Gastroesophageal sphincter (tissue), 4 donors: ENCODE measurements at regions not wholly inside any gene's neighbourhood (a gene's known extent, or its start where the extent isn't known, plus 50 kb on each side); places are given as distances from the start of the nearest gene placed in this dataset.
"Not testable (repeated sequence)": the region's sequence is repeated elsewhere in the genome, so short reads cannot be mapped to it uniquely, and the experiment has no call there.

ENCODE experiments used
- ATAC-seq: fragments of 150-250 bp; one replicate; pipeline ENCODE4 v1.9.1; 2016; ENCODE audit warnings: mild to moderate bottlenecking, moderate library complexity
- H3K27ac ChIP-seq, 4 donors: fragments of 200-600 bp; sonication (generic) in 3 of 4; 1 replicate in 3 of 4; 2 replicates in 1 of 4; pipeline ENCODE4 v1.5.1; 2016 to 2019
- H3K27me3 ChIP-seq: fragments of 200-600 bp; sonication (generic); one replicate; pipeline ENCODE4 v1.5.1; 2019
- H3K36me3 ChIP-seq, 2 donors: fragments of 200-600 bp; sonication (generic); one replicate each; pipeline ENCODE4 v1.5.1; 2019; ENCODE audit warnings: control low read depth in 1 of 2
- H3K4me1 ChIP-seq, 3 donors: fragments of 200-600 bp; sonication (generic); 1 replicate in 2 of 3; 2 replicates in 1 of 3; pipeline ENCODE4 v1.5.1; 2016 to 2019; ENCODE audit warnings: control low read depth in 2 of 3
- H3K4me3 ChIP-seq, 2 donors: fragments of 200-600 bp; sonication (generic); one replicate each; pipeline ENCODE4 v1.5.1; 2019; ENCODE audit warnings: mild to moderate bottlenecking in 1 of 2, moderate library complexity in 1 of 2
- H3K9me3 ChIP-seq, 3 donors: fragments of 200-600 bp; sonication (generic); one replicate each; pipeline ENCODE4 v1.5.1; 2017 to 2019; ENCODE audit warnings: control low read depth in 2 of 3
- CTCF ChIP-seq, 4 experiments: fragments of 200-600 bp in 2 of 4; fragments of 450-650 bp in 2 of 4; sonication (generic) in 1 of 4; IDR thresholded peaks; one replicate each; pipeline ENCODE4 v1.5.1; 2017 to 2019; ENCODE audit warnings: antibody characterized with exemption in 4 of 4, mild to moderate bottlenecking in 2 of 4, moderate library complexity in 2 of 4
- EP300 ChIP-seq: sonication (generic); formaldehyde crosslinking; IDR thresholded peaks from one replicate; pipeline ENCODE4 v1.6.1; 2017; ENCODE audit warnings: antibody characterized with exemption, mild to moderate bottlenecking
- POLR2A ChIP-seq, 2 donors: fragments of 450-650 bp; IDR thresholded peaks; one replicate each; pipeline ENCODE4 v1.6.1; 2017; ENCODE audit warnings: antibody characterized with exemption in 2 of 2, mild to moderate bottlenecking in 2 of 2, moderate library complexity in 1 of 2
- POLR2AphosphoS5 ChIP-seq: sonication (generic); formaldehyde crosslinking; IDR thresholded peaks from one replicate; pipeline ENCODE4 v1.6.1; 2017; ENCODE audit warnings: antibody characterized with exemption
- WGBS, 2 donors: methylation state at CpG; one replicate each; pipeline ENCODE4 v1.1.5; 2018; ENCODE audit warnings: low coverage in 1 of 2; 5-methylcytosine and 5-hydroxymethylcytosine counted together

- 58 to 82% methylated on average over 3 of the region's 3 CpGs for WGBS, 2 donors
Measured at GRCh38 chr5:74976651-74977050, 75.7 kb downstream of the GCNT4 start.

GRCh38 chr5:74975582-74975981, 76.8 kb downstream of the GCNT4 start:
- 89 to 100% methylated on average over 3 of the region's 3 CpGs for WGBS, 2 donors
- H3K4me1 ChIP-seq = no peaks in the 10 kb centered on the region
- TF ChIP-seq CTCF (IDR thresholded peaks at IDR 0.05) (no peak), POLR2A (IDR thresholded peaks at IDR 0.05) (no peak), EP300 (no peak), POLR2AphosphoS5 (no peak)
- H3K27me3 ChIP-seq = no peaks in the 10 kb centered on the region
- no peak for ATAC-seq
- H3K9me3 ChIP-seq = peaks cover 0 to 4% (median 0%) of the 10 kb centered on the region in 3 donors
- no peaks in the 10 kb centered on the region for H3K36me3 ChIP-seq
- no peak overlapping the region for H3K27ac ChIP-seq
- no peak overlapping the region for H3K4me3 ChIP-seq

More at GRCh38 chr5:74976651-74977050, 75.7 kb downstream of the GCNT4 start:
- Histone ChIP-seq H3K27me3 (no peaks in the 10 kb centered on the region), H3K9me3 (peaks cover 0 to 4% (median 0%) of the 10 kb centered on the region in 3 donors), H3K4me1 (no peaks in the 10 kb centered on the region), H3K27ac (no peak overlapping the region), H3K4me3 (no peak overlapping the region), H3K36me3 (no peaks in the 10 kb centered on the region)
- no peak for ATAC-seq
- no peak for TF ChIP-seq CTCF (IDR thresholded peaks at IDR 0.05)
- no peak for TF ChIP-seq POLR2A (IDR thresholded peaks at IDR 0.05)
- TF ChIP-seq EP300 = no peak
- TF ChIP-seq POLR2AphosphoS5 = no peak

DNA sequence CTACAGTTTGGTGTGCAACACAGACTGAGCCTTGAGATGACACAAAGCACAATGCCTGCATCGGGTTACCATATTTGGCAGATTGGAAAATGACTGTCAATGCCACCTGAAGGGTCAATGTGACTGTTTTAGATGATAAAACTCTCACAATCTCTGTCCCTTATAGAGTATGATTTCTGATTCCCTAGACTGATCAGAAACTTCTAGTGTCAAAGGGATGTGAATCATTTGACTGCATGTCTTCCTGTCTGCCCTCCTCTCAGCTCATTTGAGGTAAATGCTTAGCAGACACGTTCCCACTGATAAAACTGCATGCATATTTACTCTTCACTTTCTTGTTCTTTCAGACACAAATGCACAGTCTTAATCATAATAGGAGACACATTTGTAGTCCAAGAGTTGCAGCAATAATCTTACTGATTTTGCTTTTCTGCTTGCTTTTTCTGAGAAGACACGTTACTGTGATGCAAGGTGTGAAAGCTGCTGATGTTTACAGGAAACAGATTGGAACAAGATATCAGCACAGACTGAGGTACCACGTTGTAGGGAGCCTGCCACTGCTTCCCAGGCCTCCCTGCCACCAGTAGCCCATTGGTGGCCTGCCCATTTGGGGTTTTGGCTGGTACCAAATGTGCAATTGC, 77.8 kb downstream of the GCNT4 start:
- ATAC-seq = no peak
- Histone ChIP-seq H3K4me1 (no peaks in the 10 kb centered on the region), H3K9me3 (peaks cover 0 to 4% (median 0%) of the 10 kb centered on the region in 3 donors), H3K4me3 (no peak overlapping the region), H3K27me3 (no peaks in the 10 kb centered on the region), H3K27ac (no peak overlapping the region), H3K36me3 (no peaks in the 10 kb centered on the region)
- WGBS, 2 donors = 44 to 62% methylated on average over 3 of the region's 4 CpGs
- TF ChIP-seq CTCF (IDR thresholded peaks at IDR 0.05) = no peak
- no peak for TF ChIP-seq EP300
- TF ChIP-seq POLR2AphosphoS5 = no peak
- no peak for TF ChIP-seq POLR2A (IDR thresholded peaks at IDR 0.05)

DNA sequence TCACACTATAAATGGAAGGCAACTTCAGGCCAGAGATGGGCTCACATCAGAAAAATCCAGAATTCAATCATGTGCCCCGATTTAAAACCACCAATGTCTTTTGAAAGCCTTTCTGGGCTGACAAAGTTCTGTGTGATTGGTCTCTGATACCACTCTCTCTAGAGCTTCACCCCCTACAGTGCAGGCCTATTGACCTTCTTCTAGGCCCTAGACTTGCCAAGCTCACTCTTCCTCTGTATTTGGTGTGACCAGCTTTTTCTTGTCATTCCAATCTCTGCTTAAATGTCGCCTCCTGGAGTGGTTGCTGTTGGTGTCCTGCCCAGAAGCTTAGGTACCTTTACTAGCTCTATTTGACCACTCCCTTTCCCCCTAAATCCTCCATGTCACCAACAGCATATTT, 78.7 kb downstream of the GCNT4 start:
- no peak for TF ChIP-seq EP300
- TF ChIP-seq CTCF (IDR thresholded peaks at IDR 0.05) = no peak
- no peak for TF ChIP-seq POLR2A (IDR thresholded peaks at IDR 0.05)
- no peak for TF ChIP-seq POLR2AphosphoS5
- Histone ChIP-seq H3K27ac (no peak overlapping the region), H3K36me3 (no peaks in the 10 kb centered on the region), H3K4me3 (no peak overlapping the region), H3K4me1 (no peaks in the 10 kb centered on the region), H3K9me3 (peaks cover 0 to 4% (median 0%) of the 10 kb centered on the region in 3 donors), H3K27me3 (no peaks in the 10 kb centered on the region)
- 80% methylated on average over 1 to 2 of the region's 2 CpGs for WGBS, 2 donors
- ATAC-seq = no peak

DNA sequence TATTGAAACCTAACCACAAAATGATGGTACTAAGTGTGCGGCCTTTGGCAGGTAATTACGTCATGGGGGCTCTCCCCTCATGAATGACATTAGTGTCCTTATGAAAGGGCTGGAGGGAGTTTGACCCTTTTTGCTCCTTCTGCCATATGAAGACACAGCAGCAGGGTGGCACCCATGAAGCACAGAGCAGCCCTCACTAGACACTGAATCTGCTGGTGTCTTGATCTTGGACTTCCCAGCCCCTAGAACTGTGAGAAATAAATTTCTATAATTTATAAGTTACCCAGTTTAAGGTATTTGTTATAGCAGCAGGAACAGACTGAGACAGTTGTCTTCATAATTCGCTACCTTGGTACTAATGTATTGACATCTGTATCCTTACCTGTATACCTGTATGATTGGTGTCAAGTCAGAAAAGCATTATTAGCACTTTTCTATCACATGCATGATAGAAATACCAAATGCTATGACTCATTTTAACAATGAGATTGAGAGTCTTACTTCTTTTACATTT, 80.4 kb downstream of the GCNT4 start:
- H3K27ac ChIP-seq = no peak overlapping the region
- ATAC-seq = no peak
- TF ChIP-seq CTCF (IDR thresholded peaks at IDR 0.05) (no peak), POLR2AphosphoS5 (no peak), POLR2A (IDR thresholded peaks at IDR 0.05) (no peak), EP300 (no peak)
- no peak overlapping the region for H3K4me3 ChIP-seq
- peaks cover 0 to 4% (median 0%) of the 10 kb centered on the region in 3 donors for H3K9me3 ChIP-seq
- H3K4me1 ChIP-seq = no peaks in the 10 kb centered on the region
- no peaks in the 10 kb centered on the region for H3K27me3 ChIP-seq
- no peaks in the 10 kb centered on the region for H3K36me3 ChIP-seq
- WGBS, 2 donors = 71 to 89% methylated on average over 1 to 3 of the region's 3 CpGs

GRCh38 chr5:74970891-74971290, 81.5 kb downstream of the GCNT4 start:
- H3K9me3 ChIP-seq, H3K36me3 ChIP-seq, H3K27me3 ChIP-seq, H3K4me3 ChIP-seq, H3K4me1 ChIP-seq, H3K27ac ChIP-seq, ATAC-seq: not testable (repeated sequence)
- 70 to 82% methylated on average over 4 to 8 of the region's 8 CpGs for WGBS, 2 donors
